Fibroblast of skin of left biceps (primary cell): ENCODE measurements at regions not wholly inside any gene's neighbourhood (a gene's known extent, or its start where the extent isn't known, plus 50 kb on each side); places are given as distances from the start of the nearest gene placed in this dataset.
A peak's percentile ranks its signal among the peaks of the same experiment; 100 is the strongest.

Source experiments
- DNase-seq, 2 experiments: peaks; one replicate each; pipeline ENCODE4 v3.0.0-alpha.2; 2013; ENCODE audit warnings: low read depth in 2 of 2

DNA sequence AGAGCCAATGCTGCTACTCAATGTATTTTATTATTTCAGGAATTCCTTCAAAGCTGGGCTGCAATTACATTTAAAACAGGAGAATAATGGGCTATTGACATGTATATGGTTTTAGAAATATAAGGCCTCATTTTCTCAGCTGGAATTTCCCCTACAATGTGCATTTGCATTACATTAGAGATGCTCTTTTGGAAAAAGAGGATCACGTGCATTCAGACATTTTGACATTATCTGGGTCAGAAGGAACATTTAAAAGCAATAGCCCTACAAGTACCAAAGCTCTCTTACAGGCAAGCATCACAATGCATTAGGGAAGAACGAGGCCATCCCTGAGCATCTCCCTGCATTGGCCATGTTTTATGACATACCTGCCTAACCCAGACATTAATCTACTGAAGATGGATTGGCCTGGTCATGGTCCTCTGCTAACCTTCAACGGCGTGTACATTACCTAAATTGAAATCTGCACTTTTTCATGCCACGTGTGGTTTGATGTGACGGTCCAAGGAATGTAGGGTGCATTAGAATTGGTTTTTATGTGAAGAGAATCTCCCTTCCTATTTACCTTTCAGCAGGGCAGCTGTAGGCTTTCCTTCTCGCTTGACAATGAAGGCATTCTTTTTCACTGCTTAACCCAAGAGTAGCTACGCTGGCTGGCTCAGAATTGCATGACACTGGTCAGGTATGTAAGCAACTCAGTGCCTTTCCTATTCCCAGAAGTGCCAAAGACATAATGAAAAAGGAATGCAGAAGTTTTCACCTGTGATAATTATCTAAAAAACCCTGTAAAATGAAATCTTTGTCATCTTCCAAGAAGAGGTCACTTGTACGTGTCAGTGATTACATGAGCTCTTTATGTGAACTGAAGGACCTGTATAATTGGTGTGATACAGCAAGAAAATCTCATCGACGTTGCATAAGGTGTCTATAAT is 212.3 kb upstream of the MPDZ start:
- DNase-seq, result no peak

DNA sequence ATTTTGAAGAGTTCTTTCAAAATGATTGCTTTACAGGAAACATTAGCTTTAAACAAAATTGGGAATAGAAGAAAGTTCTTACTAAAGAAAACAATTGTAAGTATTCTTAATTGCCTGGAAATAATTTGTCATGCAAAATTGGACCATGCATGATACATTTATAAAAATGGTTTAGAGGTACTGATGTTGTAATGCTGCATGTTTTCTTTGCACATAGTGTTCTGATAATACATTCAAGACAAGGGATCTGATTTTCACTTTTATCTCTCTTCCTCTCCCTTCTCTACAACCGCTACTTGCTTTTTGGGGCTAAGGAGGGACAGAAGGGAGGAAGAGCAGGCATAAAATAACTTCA is 211.6 kb upstream of the MPDZ start:
- no peak for DNase-seq

DNA sequence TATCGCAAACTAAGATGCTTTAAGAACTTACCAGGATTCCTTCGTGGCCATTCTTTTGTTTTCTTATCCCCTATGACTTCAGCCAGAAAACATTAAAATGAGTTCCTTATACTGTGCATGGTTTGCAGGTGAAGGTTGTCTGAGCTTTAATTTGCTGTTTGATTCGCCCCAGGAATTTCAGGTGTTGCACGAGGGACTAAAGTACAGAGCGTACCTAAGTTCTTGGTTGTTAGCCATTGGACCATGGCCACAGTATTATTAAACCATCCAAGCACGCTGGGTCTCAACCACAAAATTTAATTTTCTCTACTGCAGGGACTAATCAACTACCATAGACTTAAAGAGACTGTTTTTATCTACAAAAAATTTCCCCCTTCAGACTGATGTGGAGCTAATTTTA is 208.4 kb upstream of the MPDZ start:
- no peak for DNase-seq

DNA sequence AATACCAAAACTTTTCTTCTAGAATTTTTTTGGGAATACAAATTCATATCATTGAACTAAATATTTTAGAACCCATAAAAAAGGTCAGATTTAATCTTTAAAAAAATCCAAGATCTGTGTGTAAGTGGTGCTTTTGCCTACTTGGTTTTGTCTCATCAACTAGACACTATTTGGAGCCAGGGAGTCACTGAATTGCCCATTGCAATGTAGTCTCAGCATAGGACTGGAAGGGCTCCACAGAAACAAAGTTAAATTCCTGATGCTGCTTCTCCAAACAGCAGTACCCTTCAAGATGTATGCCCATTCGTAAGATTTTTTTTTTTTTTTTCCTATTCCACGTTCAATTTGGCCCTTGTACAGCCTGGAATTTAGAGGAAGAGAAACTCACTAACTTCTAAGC is 208.0 kb upstream of the MPDZ start:
- DNase-seq, result no peak

GRCh38 chr9:13487071-13487470 is 207.6 kb upstream of the MPDZ start:
- no peak for DNase-seq

DNA sequence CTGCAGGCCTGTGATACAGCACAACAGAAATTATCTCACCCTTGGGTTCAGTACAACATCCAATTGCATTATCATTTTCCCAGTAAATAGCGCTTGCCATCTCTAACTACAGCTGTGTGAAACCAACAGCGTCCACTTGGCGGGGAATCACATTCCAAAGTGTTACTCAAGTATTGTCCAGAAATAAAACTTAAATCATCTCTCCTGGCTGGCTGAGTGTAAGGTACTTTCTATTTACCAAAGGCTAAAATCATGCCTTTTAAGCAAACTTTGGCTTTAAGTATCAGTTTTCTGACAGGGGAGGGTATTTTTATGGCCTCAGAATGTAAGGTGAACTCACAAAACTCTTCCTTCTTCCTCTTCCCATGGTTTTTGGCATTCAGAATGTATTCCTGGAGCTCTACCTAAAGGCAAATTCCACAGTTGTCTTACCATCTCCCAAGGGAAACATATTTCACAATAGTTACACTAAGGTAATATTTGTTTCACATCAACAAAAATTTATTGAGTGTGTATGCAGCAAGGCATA is 205.6 kb upstream of the MPDZ start:
- peak; percentile 57 to 61 for DNase-seq

DNA sequence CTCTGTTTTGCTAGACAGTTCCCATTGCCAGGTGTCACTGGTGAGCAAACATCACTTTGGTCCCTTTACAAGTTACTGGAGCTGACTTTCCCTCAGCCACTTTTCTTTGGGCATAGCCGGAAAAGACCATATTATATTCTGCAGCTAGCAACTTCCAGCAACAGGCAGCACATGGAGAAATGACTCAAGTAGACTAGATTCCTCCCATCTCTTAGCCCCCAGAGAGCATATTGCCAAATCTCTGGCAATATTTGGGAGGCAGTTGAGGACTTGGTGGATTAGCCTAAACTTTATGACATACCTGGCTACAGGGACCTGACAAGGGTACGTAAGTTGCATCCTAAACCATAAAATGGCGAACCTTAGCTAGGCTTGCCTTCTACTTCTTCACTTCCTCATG is 204.7 kb upstream of the MPDZ start:
- DNase-seq, result no peak

DNA sequence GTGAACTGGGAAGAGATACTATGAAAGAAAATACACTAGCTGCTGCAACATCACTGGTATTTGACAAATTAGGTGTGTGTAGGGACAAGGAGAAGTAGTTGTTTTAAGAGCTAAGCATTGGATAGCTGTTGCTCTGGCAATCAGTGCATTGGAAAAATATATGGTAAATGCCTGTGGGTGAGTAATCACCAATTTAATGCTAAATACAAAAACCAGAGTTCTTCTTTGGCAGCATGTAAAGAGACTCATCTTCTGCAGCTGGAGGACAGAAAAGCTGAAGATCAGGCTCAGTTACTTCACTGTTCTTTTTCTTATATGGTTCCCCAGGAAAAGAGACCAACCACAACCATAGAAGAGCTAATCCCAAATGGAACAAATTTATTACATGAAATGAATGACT is 201.8 kb upstream of the MPDZ start:
- DNase-seq, result peak; percentile 12 to 15

GRCh38 chr9:13480693-13481092 is 201.2 kb upstream of the MPDZ start:
- peak in 1 of 2 experiments; percentile 23 for DNase-seq

GRCh38 chr9:13479096-13479495 is 199.6 kb upstream of the MPDZ start:
- DNase-seq, result peak in 1 of 2 experiments; percentile 20

DNA sequence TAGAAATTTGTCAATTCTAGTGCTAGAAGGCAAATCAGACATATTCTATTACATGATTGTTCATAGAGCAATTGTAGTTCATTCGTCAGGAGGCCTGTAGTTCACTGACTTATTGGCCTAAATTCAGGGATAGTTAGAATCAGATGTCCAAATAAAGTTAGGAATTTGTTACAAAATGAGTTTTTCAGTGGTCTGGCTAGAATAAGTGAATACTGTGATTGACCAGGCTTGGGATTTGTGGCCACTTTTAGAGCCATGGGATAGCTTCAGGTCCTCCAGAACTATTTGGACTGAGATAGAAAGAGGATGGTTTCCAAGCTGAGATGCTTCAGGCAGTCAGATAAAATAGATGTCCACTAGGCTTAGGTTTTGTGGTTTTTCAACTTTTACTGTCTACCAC is 199.1 kb upstream of the MPDZ start:
- DNase-seq, result peak in 1 of 2 experiments; percentile 9

- DNase-seq, result peak; percentile 42 to 53
These were observed 198.7 kb upstream of the MPDZ start for GRCh38 chr9:13478160-13478559.

DNA sequence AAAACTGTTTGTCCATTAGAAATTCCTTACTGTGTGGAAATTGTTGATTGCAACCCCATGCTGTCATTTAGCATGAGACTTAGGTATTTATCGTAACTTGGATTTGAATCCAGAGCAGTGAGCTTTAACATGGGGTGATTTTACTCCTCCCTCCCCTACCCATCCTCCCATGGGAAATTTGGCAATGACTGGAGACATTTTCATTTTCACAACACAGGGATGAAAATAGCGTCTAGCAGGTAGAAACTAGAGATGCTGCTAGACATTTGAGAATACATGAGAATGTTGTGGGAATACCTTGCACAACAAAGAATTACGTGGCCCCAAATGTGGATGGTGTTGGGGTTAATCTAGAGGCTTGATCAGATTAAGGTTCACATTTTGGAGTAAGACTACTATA is 191.3 kb upstream of the MPDZ start:
- DNase-seq, result no peak

DNA sequence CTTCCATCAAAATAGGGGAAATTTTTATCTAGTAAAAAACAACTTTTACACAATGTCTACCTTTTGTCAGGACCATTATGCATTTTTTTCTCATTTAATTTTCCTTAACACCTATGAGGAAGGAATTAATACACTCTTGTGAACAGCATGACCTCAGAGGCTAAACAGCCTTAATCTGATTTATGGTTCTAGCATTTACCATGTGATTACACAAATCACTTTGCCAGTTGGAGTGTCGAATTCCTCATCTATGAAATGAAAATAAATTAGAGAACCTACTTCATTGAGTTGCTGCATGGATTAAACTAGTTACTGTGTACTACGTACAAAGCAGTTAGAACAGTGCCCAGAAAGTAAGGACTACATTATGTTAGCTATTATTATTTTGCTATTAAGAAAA is 187.7 kb upstream of the MPDZ start:
- DNase-seq, result no peak

GRCh38 chr9:13461414-13461991 is 182.0 kb upstream of the MPDZ start:
- no peak for DNase-seq

- DNase-seq, result no peak
These were observed 179.6 kb upstream of the MPDZ start for GRCh38 chr9:13459071-13459470.

DNA sequence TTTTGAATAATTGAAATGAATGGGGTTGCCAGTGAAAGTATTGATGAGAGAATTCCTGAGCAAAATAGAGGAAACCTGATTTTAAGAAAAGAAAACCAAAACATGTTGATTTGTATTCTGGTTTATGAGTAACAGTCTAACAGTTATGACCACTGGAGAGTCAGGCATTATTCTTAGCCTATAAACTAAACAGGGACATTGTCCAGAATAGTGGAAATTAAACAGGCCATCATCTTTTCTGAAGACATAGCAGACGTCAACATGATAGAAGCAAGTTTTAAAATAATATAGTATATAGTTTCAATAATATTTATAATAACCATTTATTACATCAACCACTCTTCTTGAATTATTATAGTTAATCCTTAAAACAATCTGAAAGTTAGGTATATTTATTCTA is 178.3 kb upstream of the MPDZ start:
- no peak for DNase-seq

DNA sequence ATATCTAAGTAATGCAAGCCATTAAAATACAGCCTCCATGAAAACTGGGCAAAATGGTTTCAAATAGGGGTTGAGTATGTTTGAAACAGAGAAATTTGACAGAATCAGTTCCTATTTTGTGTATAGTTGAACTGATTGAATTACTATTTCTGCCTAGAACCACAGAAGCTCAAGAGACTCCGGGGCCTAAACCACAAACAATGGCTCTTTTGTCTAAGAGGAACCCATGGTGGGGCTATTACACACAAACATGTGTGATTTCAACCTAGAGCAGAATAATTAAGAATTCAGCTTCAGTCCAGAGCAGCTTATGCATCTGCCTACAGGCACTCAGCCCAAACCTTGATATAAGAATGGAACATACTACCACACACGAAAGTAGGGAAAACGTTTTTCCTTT is 171.2 kb upstream of the MPDZ start:
- DNase-seq, result no peak

DNA sequence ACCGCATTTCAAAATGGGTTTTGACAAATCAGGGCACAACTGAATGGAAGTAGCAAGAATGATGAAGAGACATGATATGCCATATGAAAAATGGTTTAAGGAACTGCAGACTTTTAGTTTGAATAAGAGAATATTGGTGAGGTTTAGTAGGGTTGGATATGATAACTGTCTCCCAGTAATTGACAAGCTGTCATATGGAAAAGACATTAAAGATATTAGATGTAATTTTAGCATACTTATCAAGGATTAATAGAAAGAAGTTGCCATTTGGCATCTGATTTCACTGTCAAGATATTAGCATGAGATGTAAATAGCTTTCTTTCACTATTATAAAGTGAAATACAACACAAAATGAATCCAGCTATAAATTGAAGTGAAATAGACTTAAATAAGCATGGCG is 169.0 kb upstream of the MPDZ start:
- DNase-seq, result no peak

- no peak for DNase-seq
These were observed 168.4 kb upstream of the MPDZ start for GRCh38 chr9:13447843-13448422.

DNA sequence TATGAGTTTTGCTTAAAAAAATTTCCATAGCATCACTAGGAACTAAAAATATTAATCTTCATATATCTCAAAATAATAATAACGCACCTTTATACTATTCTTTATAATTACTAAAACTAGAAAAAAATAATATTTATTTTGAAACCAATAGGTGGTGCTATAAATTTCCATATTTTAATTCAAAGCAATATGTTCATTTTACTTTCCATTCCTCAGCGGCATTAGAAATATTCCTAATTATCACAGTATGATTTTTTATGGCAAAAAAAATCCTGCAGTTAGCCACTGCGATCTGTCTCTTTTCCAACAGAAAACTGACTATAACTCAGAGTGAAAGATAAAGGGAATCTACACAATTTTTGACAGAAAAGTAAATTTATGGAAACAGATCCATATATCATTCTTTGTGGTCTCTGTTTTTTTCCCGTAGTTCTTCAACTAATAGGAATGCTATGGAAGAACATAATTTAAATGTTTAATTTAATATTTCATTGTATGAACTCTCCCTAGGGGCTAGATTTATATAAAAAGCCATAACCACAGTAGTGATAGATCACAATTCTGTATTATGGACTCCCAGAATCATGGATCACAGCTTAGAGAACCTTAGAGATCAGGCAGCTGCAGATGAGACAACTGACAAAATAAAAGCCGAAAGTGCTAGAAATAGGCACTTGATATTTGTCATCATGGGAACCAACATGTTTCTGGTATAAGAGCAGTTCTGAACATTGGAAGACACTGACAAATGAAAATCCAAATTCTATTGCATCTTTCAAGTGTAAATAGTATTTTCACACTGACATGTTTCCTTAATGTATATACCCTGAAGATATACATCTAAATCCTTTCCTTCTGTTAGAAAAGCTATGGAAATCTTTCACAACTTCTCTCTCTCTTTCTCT is 167.7 kb upstream of the MPDZ start:
- DNase-seq, result peak in 1 of 2 experiments; percentile 8
